Vagina (tissue), 2 donors: ENCODE measurements at regions not wholly inside any gene's neighbourhood (a gene's known extent, or its start where the extent isn't known, plus 50 kb on each side); places are given as distances from the start of the nearest gene placed in this dataset.

Experiments
- DNase-seq, 2 donors: peaks; one replicate each; pipeline ENCODE4 v3.0.0-alpha.2; 2017; ENCODE audit errors: extremely low spot score in 2 of 2
- H3K27ac ChIP-seq: fragments of 200-600 bp; sonication (generic); one replicate; pipeline ENCODE4 v1.5.1; 2019
- H3K27me3 ChIP-seq: fragments of 200-600 bp; sonication (generic); one replicate; pipeline ENCODE4 v1.5.1; 2019
- H3K36me3 ChIP-seq, 2 donors: fragments of 200-600 bp; sonication (generic); one replicate each; pipeline ENCODE4 v1.5.1; 2017 to 2019
- H3K4me1 ChIP-seq: fragments of 200-600 bp; sonication (generic); one replicate; pipeline ENCODE4 v1.5.1; 2019
- H3K4me3 ChIP-seq, 2 donors: fragments of 200-600 bp; sonication (generic); 1 replicate in 1 of 2; 2 replicates in 1 of 2; pipeline ENCODE4 v1.5.1; 2016 to 2019
- H3K9me3 ChIP-seq: fragments of 200-600 bp; sonication (generic); one replicate; pipeline ENCODE4 v1.5.1; 2019
- CTCF ChIP-seq, 3 experiments: fragments of 450-650 bp in 2 of 3; fragments of 200-600 bp in 1 of 3; sonication (generic) in 1 of 3; IDR thresholded peaks; one replicate each; pipeline ENCODE4 v1.5.1; 2017 to 2019; ENCODE audit warnings: antibody characterized with exemption in 3 of 3, mild to moderate bottlenecking in 2 of 3, moderate library complexity in 2 of 3
- POLR2A ChIP-seq, 2 donors: fragments of 450-650 bp; IDR thresholded peaks; one replicate each; pipeline ENCODE4 v1.6.1; 2017; ENCODE audit warnings: antibody characterized with exemption in 2 of 2, mild to moderate bottlenecking in 2 of 2, moderate library complexity in 2 of 2
- POLR2AphosphoS5 ChIP-seq, 2 donors: sonication (generic); formaldehyde crosslinking; IDR thresholded peaks; one replicate each; pipeline ENCODE4 v1.9.0; 2017; ENCODE audit warnings: antibody characterized with exemption in 2 of 2, mild to moderate bottlenecking in 2 of 2, low read depth in 1 of 2; ENCODE audit not compliant: insufficient read depth in 1 of 2
- intact Hi-C: fragments of 100-400 bp; cut with DNase I; formaldehyde crosslinking; loops from one replicate; pipeline ENCODE4 v1.15.1; 2023

- H3K4me3 ChIP-seq = no peak overlapping the region
- H3K9me3 ChIP-seq = no peaks in the 10 kb centered on the region
- H3K27ac ChIP-seq = no peak overlapping the region
- no peak for DNase-seq
- TF ChIP-seq POLR2A (IDR thresholded peaks at IDR 0.05) (no peak), POLR2AphosphoS5 (IDR thresholded peaks at IDR 0.05; ENCODE audit: insufficient read depth in 1 of 2, low read depth in 1 of 2) (no peak), CTCF (IDR thresholded peaks at IDR 0.05) (no peak)
- peaks cover 31% of the 10 kb centered on the region for H3K4me1 ChIP-seq
- no peaks in the 10 kb centered on the region for H3K36me3 ChIP-seq
- no peaks in the 10 kb centered on the region for H3K27me3 ChIP-seq
- intact Hi-C loops = no loop called here
Measured at GRCh38 chr6:113402544-113402943, 454.6 kb upstream of the MARCKS start.

- Histone ChIP-seq H3K4me1 (peaks cover 31% of the 10 kb centered on the region), H3K27ac (peak overlapping the region; percentile 16), H3K27me3 (no peaks in the 10 kb centered on the region), H3K9me3 (no peaks in the 10 kb centered on the region), H3K4me3 (no peak overlapping the region), H3K36me3 (no peaks in the 10 kb centered on the region)
- intact Hi-C loops = no loop called here
- DNase-seq = no peak
- TF ChIP-seq POLR2AphosphoS5 (IDR thresholded peaks at IDR 0.05; ENCODE audit: insufficient read depth in 1 of 2, low read depth in 1 of 2) (no peak), POLR2A (IDR thresholded peaks at IDR 0.05) (no peak), CTCF (IDR thresholded peaks at IDR 0.05) (no peak)
Measured at GRCh38 chr6:113403966-113404595, 453.1 kb upstream of the MARCKS start.

GRCh38 chr6:113405326-113406047 is 451.7 kb upstream of the MARCKS start:
- Histone ChIP-seq H3K36me3 (no peaks in the 10 kb centered on the region), H3K27me3 (no peaks in the 10 kb centered on the region), H3K4me3 (no peak overlapping the region), H3K9me3 (no peaks in the 10 kb centered on the region), H3K4me1 (peaks cover 40% of the 10 kb centered on the region), H3K27ac (peak overlapping the region; percentile 16)
- DNase-seq = no peak
- no peak for TF ChIP-seq POLR2AphosphoS5 (IDR thresholded peaks at IDR 0.05; ENCODE audit: insufficient read depth in 1 of 2, low read depth in 1 of 2)
- TF ChIP-seq POLR2A (IDR thresholded peaks at IDR 0.05) = no peak
- no peak for TF ChIP-seq CTCF (IDR thresholded peaks at IDR 0.05)
- intact Hi-C loops = no loop called here

- intact Hi-C loops = no loop called here
- no peaks in the 10 kb centered on the region for H3K9me3 ChIP-seq
- no peak for DNase-seq
- H3K4me3 ChIP-seq = no peak overlapping the region
- no peaks in the 10 kb centered on the region for H3K36me3 ChIP-seq
- H3K4me1 ChIP-seq = peaks cover 47% of the 10 kb centered on the region
- no peak for TF ChIP-seq POLR2AphosphoS5 (IDR thresholded peaks at IDR 0.05; ENCODE audit: insufficient read depth in 1 of 2, low read depth in 1 of 2)
- TF ChIP-seq CTCF (IDR thresholded peaks at IDR 0.05) = no peak
- TF ChIP-seq POLR2A (IDR thresholded peaks at IDR 0.05) = no peak
- peak overlapping the region; percentile 1 for H3K27ac ChIP-seq
- no peaks in the 10 kb centered on the region for H3K27me3 ChIP-seq
Measured at GRCh38 chr6:113406048-113406695, 451.0 kb upstream of the MARCKS start.

GRCh38 chr6:113411011-113411410 is 446.1 kb upstream of the MARCKS start:
- no peaks in the 10 kb centered on the region for H3K9me3 ChIP-seq
- H3K4me3 ChIP-seq = no peak overlapping the region
- no peak overlapping the region for H3K27ac ChIP-seq
- H3K4me1 ChIP-seq = peaks cover 25% of the 10 kb centered on the region
- H3K36me3 ChIP-seq = no peaks in the 10 kb centered on the region
- DNase-seq = no peak
- intact Hi-C loops = no loop called here
- no peaks in the 10 kb centered on the region for H3K27me3 ChIP-seq
- no peak for TF ChIP-seq POLR2A (IDR thresholded peaks at IDR 0.05)
- TF ChIP-seq POLR2AphosphoS5 (IDR thresholded peaks at IDR 0.05; ENCODE audit: insufficient read depth in 1 of 2, low read depth in 1 of 2) = peak in 1 of 2 donors; percentile 34
- no peak for TF ChIP-seq CTCF (IDR thresholded peaks at IDR 0.05)
